ENCODE measurements at regions not wholly inside any gene's neighbourhood (a gene's known extent, or its start where the extent isn't known, plus 50 kb on each side); places are given as distances from the start of the nearest gene placed in this dataset.

- no peak for TF ChIP-seq POLR2A (IDR thresholded peaks at IDR 0.05)
- TF ChIP-seq, protein P1, sequence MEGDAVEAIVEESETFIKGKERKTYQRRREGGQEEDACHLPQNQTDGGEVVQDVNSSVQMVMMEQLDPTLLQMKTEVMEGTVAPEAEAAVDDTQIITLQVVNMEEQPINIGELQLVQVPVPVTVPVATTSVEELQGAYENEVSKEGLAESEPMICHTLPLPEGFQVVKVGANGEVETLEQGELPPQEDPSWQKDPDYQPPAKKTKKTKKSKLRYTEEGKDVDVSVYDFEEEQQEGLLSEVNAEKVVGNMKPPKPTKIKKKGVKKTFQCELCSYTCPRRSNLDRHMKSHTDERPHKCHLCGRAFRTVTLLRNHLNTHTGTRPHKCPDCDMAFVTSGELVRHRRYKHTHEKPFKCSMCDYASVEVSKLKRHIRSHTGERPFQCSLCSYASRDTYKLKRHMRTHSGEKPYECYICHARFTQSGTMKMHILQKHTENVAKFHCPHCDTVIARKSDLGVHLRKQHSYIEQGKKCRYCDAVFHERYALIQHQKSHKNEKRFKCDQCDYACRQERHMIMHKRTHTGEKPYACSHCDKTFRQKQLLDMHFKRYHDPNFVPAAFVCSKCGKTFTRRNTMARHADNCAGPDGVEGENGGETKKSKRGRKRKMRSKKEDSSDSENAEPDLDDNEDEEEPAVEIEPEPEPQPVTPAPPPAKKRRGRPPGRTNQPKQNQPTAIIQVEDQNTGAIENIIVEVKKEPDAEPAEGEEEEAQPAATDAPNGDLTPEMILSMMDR (IDR thresholded peaks at IDR 0.05), result no peak
- no peak for TF ChIP-seq EP300 (IDR thresholded peaks at IDR 0.05)
- Histone ChIP-seq H3K4me1 (ENCODE audit: insufficient read depth) (no peaks in the 10 kb centered on the region), H3K9me3 (no peaks in the 10 kb centered on the region), H3K4me3 (no peak overlapping the region), H3K36me3 (no peaks in the 10 kb centered on the region), H3K27ac (no peak overlapping the region), H3K27me3 (no peaks in the 10 kb centered on the region)
- DNase-seq, result no peak
- intact Hi-C loops (cut with DNase I), result no loop called here
Observed at GRCh38 chr12:64976131-64976530, 145.0 kb downstream of the WIF1 start.

GRCh38 chr12:64983771-64984278 lies 137.3 kb downstream of the WIF1 start:
- Histone ChIP-seq H3K4me3 (no peak overlapping the region), H3K27me3 (no peaks in the 10 kb centered on the region), H3K27ac (no peak overlapping the region), H3K36me3 (no peaks in the 10 kb centered on the region), H3K9me3 (no peaks in the 10 kb centered on the region), H3K4me1 (ENCODE audit: insufficient read depth) (no peaks in the 10 kb centered on the region)
- no peak for DNase-seq
- WGBS, 3 donors, result 75 to 83% (median 78%) methylated on average over 3 of the region's 3 CpGs
- TF ChIP-seq POLR2A (IDR thresholded peaks at IDR 0.05), result no peak
- TF ChIP-seq, protein P1 (IDR thresholded peaks at IDR 0.05), result no peak
- no peak for TF ChIP-seq EP300 (IDR thresholded peaks at IDR 0.05)
- intact Hi-C loops (cut with DNase I), result no loop called here

DNA sequence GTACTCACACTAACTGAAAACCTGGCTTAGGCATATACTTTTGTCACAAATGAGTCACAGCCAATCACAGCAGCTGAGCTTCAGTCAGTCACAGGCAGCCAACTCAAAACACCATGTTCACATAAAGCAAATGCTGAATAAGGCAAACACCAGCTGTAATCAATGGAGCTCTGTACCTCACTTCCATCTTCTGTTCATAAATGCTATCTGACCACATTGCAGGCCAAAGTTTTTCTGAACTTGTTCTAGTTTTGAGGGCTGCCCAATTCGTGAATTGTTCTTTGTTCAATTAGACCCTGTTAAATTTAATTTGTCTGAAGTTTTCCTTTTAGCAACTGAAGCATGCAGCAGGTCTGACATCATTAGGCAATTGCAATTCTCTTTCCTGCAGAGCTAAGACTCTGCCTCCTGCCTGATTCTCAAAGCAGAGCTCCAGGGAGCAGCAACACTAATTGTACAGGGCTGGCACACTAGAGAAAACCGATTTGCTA lies 129.9 kb downstream of the WIF1 start:
- intact Hi-C loops (cut with DNase I), result no loop called here
- 41 to 57% (median 56%) methylated on average over 2 of the region's 2 CpGs for WGBS, 3 donors

GRCh38 chr12:64992116-64992515 lies 129.0 kb downstream of the WIF1 start:
- no peak for DNase-seq
- Histone ChIP-seq H3K36me3 (no peaks in the 10 kb centered on the region), H3K4me1 (ENCODE audit: insufficient read depth) (no peaks in the 10 kb centered on the region), H3K27me3 (no peaks in the 10 kb centered on the region), H3K4me3 (no peak overlapping the region), H3K27ac (no peak overlapping the region), H3K9me3 (no peaks in the 10 kb centered on the region)
- WGBS, 3 donors, result 54 to 67% (median 61%) methylated on average over 5 of the region's 5 CpGs
- TF ChIP-seq, protein P1 (IDR thresholded peaks at IDR 0.05), result no peak
- no peak for TF ChIP-seq POLR2A (IDR thresholded peaks at IDR 0.05)
- no peak for TF ChIP-seq EP300 (IDR thresholded peaks at IDR 0.05)
- intact Hi-C loops (cut with DNase I), result no loop called here

More for the DNA sequence above, 129.9 kb downstream of the WIF1 start:
- Histone ChIP-seq H3K9me3 (no peaks in the 10 kb centered on the region), H3K27ac (no peak overlapping the region), H3K4me3 (no peak overlapping the region), H3K4me1 (ENCODE audit: insufficient read depth) (no peaks in the 10 kb centered on the region), H3K36me3 (no peaks in the 10 kb centered on the region), H3K27me3 (no peaks in the 10 kb centered on the region)
- no peak for TF ChIP-seq EP300 (IDR thresholded peaks at IDR 0.05)
- no peak for DNase-seq

DNA sequence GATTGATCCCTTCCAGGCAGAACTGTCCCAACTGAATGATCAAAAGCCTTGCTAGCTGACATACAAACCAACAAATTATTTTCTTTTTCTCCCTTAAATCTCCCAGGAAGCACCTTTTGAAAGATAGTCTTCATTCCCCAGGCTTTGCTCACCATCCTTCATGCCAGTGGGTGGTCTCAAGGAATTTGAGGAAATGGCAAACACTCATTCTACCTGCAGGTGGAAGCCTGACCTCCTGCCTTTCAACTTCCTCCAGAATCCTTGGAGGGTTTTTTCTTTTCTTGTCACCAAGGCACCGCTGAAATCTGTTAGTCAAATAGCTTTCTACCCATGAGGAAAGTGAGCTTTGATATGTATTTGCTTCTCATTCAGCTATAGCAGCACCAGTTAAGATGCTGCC lies 128.5 kb downstream of the WIF1 start:
- Histone ChIP-seq H3K4me3 (no peak overlapping the region), H3K27ac (no peak overlapping the region), H3K4me1 (ENCODE audit: insufficient read depth) (no peaks in the 10 kb centered on the region), H3K36me3 (no peaks in the 10 kb centered on the region), H3K27me3 (no peaks in the 10 kb centered on the region), H3K9me3 (no peaks in the 10 kb centered on the region)
- intact Hi-C loops (cut with DNase I), result no loop called here
- 3 to 19% (median 15%) methylated on average over 1 of the region's 1 CpG for WGBS, 3 donors
- no peak for DNase-seq
- TF ChIP-seq EP300 (IDR thresholded peaks at IDR 0.05) (no peak), POLR2A (IDR thresholded peaks at IDR 0.05) (no peak)
- TF ChIP-seq, protein P1 (IDR thresholded peaks at IDR 0.05), result no peak
